Putamen (tissue), 1 donor: ENCODE measurements at regions not wholly inside any gene's neighbourhood (a gene's known extent, or its start where the extent isn't known, plus 50 kb on each side); places are given as distances from the start of the nearest gene placed in this dataset.
"Not testable (repeated sequence)": the region's sequence is repeated elsewhere in the genome, so short reads cannot be mapped to it uniquely, and the experiment has no call there.

Source experiments
- DNase-seq: peaks from one replicate; pipeline ENCODE4 v3.0.0-alpha.2; 2016; ENCODE audit warnings: low spot score

GRCh38 chr3:6585360-6585759 lies 275.6 kb upstream of the GRM7 start:
- DNase-seq, result no peak

GRCh38 chr3:6600237-6600636 lies 260.7 kb upstream of the GRM7 start:
- DNase-seq, result no peak

DNA sequence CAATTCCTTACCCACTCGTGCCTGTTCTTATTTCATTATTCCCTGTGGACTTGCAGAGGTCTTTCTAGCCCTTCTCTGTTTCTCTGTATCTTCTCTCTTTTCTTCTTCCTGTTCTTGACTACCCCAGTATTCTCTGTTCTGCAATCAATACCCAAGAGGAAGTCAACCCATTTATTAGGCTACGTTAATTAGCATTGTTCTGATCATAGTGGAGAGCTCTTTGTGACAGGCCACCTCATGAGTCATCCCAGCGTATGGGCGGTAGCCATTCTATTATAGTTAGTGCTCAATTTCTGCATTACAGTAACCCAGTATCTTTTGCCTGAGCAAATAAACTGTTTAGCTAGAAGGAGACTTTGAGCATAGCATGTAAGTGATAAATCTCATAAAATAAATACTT lies 259.5 kb upstream of the GRM7 start:
- DNase-seq, result no peak

DNA sequence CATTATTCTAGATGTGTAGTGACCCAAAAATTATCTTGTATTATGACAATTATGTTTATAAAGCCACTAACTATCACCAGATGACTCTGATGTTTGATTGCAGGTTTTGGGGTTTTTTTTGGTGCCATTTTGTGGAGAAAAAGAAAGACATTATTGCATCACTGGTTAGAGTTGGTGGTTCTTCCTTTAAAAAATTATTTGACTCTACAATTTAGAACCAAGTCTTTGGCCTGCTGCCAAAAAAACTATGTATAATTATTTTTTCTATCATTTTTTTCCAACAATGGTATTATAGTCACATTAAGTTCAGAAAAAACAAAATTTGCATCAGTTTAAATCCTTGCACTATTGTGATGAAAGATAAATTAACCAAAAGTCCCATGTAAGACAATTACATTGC lies 258.6 kb upstream of the GRM7 start:
- DNase-seq, result no peak

DNA sequence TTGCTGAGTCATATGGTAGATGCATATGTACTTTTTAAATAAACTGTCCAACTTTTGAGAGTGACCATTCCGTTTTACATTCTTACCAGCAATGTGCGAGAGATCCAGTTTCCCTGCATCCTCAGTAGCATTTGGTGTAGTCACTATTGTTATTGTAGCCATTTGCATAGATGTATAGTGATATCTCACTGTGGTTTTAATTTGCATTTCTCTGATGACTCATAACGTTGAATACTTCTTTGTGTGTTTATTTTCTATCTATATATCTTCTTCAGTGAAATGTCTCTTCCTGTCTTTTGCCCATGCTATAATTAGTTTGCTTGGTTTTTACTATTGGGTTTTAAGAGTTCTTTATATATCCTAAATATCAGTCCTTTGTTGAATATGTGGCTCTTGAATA lies 255.7 kb upstream of the GRM7 start:
- DNase-seq, result no peak

- no peak for DNase-seq
Observed at GRCh38 chr3:6608843-6609242, 252.1 kb upstream of the GRM7 start.

GRCh38 chr3:6612034-6612616 lies 248.8 kb upstream of the GRM7 start:
- DNase-seq, result no peak

GRCh38 chr3:6622260-6622659 lies 238.7 kb upstream of the GRM7 start:
- no peak for DNase-seq

GRCh38 chr3:6622712-6623111 lies 238.2 kb upstream of the GRM7 start:
- DNase-seq, result no peak

GRCh38 chr3:6631376-6631775 lies 229.5 kb upstream of the GRM7 start:
- no peak for DNase-seq

DNA sequence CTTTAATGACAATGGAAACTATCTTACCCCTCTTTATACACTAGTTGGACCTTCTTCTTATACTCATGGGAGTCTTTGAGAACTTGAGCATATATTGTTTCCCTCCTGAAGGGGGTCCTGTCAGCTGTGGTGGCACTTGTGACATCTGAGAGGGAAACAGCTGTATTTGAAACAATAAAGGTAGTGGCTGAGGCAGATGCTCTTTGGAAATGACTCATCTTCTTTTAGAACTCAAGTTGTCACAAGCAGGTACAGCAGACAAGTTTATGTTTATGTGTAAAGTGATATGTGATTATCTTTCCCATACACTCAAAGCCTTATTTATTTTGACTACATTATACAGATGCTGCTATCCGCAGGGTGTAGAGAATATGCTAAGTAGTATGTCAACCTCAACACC lies 220.0 kb upstream of the GRM7 start:
- DNase-seq, result no peak

- no peak for DNase-seq
Observed at GRCh38 chr3:6644070-6644929, 216.6 kb upstream of the GRM7 start.

- DNase-seq, result no peak
Observed at GRCh38 chr3:6654670-6655069, 206.2 kb upstream of the GRM7 start.

- no peak for DNase-seq
Observed at GRCh38 chr3:6655275-6655674, 205.6 kb upstream of the GRM7 start.

DNA sequence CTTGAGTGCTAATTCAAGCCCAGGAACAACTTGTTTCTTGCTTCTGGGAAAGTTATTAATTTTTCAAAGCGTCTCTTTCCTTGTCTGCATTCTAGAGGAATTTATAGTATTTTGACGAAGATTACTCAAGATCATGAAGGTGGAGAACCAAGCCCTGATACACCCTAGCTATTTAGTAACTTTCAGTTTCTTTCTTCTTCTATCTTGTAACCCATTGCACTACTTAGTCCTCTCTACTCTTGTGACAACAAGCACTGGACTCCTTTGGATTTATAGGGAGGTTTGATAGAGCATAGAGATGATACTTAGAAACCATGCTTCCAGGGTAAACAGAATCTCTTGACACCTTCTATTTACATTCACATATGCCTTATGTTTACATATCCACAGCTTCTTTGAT lies 203.3 kb upstream of the GRM7 start:
- DNase-seq, result no peak

GRCh38 chr3:6667354-6667753 lies 193.6 kb upstream of the GRM7 start:
- DNase-seq, result no peak

- DNase-seq, result no peak
Observed at GRCh38 chr3:6671363-6671762, 189.6 kb upstream of the GRM7 start.

- DNase-seq, result no peak
Observed at GRCh38 chr3:6679510-6679909, 181.4 kb upstream of the GRM7 start.

DNA sequence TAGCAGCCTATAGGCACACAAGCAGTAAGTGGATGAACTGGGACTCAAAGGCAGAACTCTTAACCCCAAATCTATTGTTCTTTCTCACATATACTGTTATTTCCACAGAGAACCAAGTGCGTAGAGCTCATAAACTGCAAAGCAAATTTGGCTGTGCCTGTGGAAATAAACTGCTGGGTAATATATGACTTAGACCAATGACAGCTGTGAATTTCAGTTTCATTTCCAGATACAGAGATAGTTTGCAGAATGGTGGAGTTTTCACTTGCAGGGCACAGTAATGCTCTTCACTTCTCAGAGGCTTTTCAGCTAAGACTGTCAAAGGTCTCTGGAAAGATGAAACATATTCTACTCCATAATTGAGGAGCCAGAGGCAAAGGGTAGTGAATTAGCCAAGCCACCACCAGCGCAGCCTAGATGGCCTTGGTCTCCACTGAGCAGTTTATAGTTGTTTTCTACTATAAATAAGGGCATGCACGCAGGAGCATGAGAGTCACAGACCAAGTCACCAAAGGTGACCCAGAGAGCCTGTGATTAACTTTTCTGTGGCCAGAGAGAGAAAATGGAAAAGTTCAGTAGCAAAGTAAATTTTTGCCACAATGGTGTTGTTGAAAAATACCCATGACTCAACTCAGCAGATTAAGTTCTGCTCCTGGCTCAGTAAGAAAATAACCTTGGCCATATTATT lies 180.7 kb upstream of the GRM7 start:
- no peak for DNase-seq

DNA sequence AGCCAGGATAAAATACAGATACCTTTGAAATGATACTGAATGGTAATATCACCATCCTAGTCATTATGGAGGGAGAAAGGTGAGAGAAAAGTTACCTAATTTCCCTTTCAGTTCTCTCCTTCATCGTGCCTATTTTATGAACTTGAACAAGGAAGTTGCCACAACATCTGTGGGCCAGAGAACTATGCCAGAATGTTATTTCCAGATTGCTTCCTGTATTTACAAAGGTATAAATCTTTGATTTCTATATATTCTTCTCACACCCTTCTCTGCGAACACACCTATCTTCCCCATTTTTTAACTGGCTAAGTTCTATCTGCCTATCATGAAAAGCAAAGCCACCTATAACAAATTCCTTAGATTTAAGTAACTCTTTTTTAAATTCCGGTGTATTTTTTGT lies 163.6 kb upstream of the GRM7 start:
- DNase-seq, result no peak

DNA sequence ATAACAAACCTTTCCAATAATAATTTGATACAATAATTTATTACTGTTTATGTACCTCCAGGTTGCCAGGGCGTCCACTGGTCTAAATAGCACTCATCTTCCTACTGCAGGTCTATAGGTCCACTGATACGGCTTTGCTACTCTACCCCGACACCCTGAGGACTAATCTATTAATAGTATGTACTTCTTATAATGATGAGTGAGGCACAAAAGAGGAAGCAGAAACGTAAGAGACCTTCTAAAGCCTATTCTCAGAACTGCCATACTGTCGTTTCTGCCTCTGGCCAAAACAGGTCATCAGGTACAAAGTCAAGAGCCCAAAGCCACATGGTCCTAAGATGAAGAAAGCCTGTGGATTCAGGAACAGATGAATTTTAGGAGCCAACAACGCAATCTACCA lies 163.2 kb upstream of the GRM7 start:
- DNase-seq, result no peak

GRCh38 chr3:6704817-6705216 lies 156.1 kb upstream of the GRM7 start:
- DNase-seq, result not testable (repeated sequence)

GRCh38 chr3:6706777-6707176 lies 154.1 kb upstream of the GRM7 start:
- no peak for DNase-seq
